Loucy (cell line): ENCODE measurements at regions not wholly inside any gene's neighbourhood (a gene's known extent, or its start where the extent isn't known, plus 50 kb on each side); places are given as distances from the start of the nearest gene placed in this dataset.

Experiments used
- CTCF ChIP-seq: fragments of 200-600 bp; sonication (generic); conservative IDR thresholded peaks from 2 replicates; pipeline ENCODE4 v1.5.1; 2014; ENCODE audit warnings: mild to moderate bottlenecking, antibody characterized with exemption, low read length
- EZH2phosphoT487 ChIP-seq: fragments of 200-600 bp; IDR thresholded peaks from 2 replicates; pipeline ENCODE4 v1.6.1; 2018; ENCODE audit warnings: antibody characterized with exemption, mild to moderate bottlenecking, moderate library complexity, borderline replicate concordance

- TF ChIP-seq CTCF (no peak), EZH2phosphoT487 (no peak)
These were observed 66.4 kb downstream of the METRNL start for GRCh38 chr17:83145831-83146230.
